Mucosa of descending colon (tissue), 3 donors: ENCODE measurements at regions not wholly inside any gene's neighbourhood (a gene's known extent, or its start where the extent isn't known, plus 50 kb on each side); places are given as distances from the start of the nearest gene placed in this dataset.

Source experiments
- ATAC-seq: fragments of 200-7000 bp; cut with Tn5 transposase; one replicate; pipeline ENCODE4 v1.9.1; 2020; ENCODE audit warnings: mild to moderate bottlenecking, moderate library complexity
- DNase-seq, 3 donors: peaks; one replicate each; pipeline ENCODE4 v3.0.0-alpha.2; 2020
- H3K36me3 ChIP-seq: fragments of 200-600 bp; one replicate; pipeline ENCODE4 v1.8.0; 2021; ENCODE audit warnings: low read depth, mild to moderate bottlenecking
- H3K4me1 ChIP-seq: fragments of 200-600 bp; one replicate; pipeline ENCODE4 v1.8.0; 2021; ENCODE audit warnings: low read depth, mild to moderate bottlenecking
- H3K4me3 ChIP-seq: fragments of 200-600 bp; one replicate; pipeline ENCODE4 v1.8.0; 2021; ENCODE audit warnings: mild to moderate bottlenecking
- H3K9me3 ChIP-seq: fragments of 200-600 bp; one replicate; pipeline ENCODE4 v1.8.0; 2021; ENCODE audit warnings: mild to moderate bottlenecking
- CTCF ChIP-seq: fragments of 200-600 bp; IDR thresholded peaks from one replicate; pipeline ENCODE4 v1.8.0; 2022; ENCODE audit warnings: antibody characterized with exemption, mild to moderate bottlenecking
- intact Hi-C, 2 donors: fragments of 100-400 bp; cut with DNase I in 1 of 2; cut with micrococcal nuclease in 1 of 2; formaldehyde crosslinking; loops; one replicate each; pipeline versions ENCODE4 v1.11.0 to v1.11.1; 2022; cut with DNase I, micrococcal nuclease
- donor health status: DM: no; HTN: no; CAD: no; lungs with moderate emphysema.
- donor health status: DM: no; HTN: no; CAD: no.
- donor health status: DM: no; HTN: yes; CAD: no.

- ATAC-seq (no peak), DNase-seq (no peak)
- intact Hi-C loops, result no loop called here
- no peaks in the 10 kb centered on the region for H3K9me3 ChIP-seq
- H3K4me1 ChIP-seq, result no peaks in the 10 kb centered on the region
- TF ChIP-seq CTCF, result no peak
- no peaks in the 10 kb centered on the region for H3K36me3 ChIP-seq
- H3K4me3 ChIP-seq, result no peak overlapping the region
Observed at GRCh38 chr2:194946826-194947225, 710.2 kb upstream of the SLC39A10 start.

GRCh38 chr2:194938066-194938465, 719.0 kb upstream of the SLC39A10 start:
- DNase-seq, result no peak
- Histone ChIP-seq H3K4me1 (no peaks in the 10 kb centered on the region), H3K4me3 (no peak overlapping the region), H3K36me3 (no peaks in the 10 kb centered on the region), H3K9me3 (no peaks in the 10 kb centered on the region)
- intact Hi-C loops, result no loop called here
- no peak for ATAC-seq
- no peak for TF ChIP-seq CTCF

- no peak for TF ChIP-seq CTCF
- no peak for DNase-seq
- no peak for ATAC-seq
- Histone ChIP-seq H3K36me3 (no peaks in the 10 kb centered on the region), H3K4me1 (no peaks in the 10 kb centered on the region), H3K4me3 (no peak overlapping the region), H3K9me3 (no peaks in the 10 kb centered on the region)
- intact Hi-C loops, result no loop called here
Observed at GRCh38 chr2:194927489-194927888, 729.5 kb upstream of the SLC39A10 start.

GRCh38 chr2:194926873-194927272, 730.2 kb upstream of the SLC39A10 start:
- Histone ChIP-seq H3K4me3 (no peak overlapping the region), H3K36me3 (no peaks in the 10 kb centered on the region), H3K4me1 (no peaks in the 10 kb centered on the region), H3K9me3 (no peaks in the 10 kb centered on the region)
- ATAC-seq (no peak), DNase-seq (no peak)
- intact Hi-C loops, result no loop called here
- TF ChIP-seq CTCF, result no peak

GRCh38 chr2:194925742-194926141, 731.3 kb upstream of the SLC39A10 start:
- Histone ChIP-seq H3K4me3 (no peak overlapping the region), H3K4me1 (no peaks in the 10 kb centered on the region), H3K9me3 (no peaks in the 10 kb centered on the region), H3K36me3 (no peaks in the 10 kb centered on the region)
- no peak for DNase-seq
- no peak for TF ChIP-seq CTCF
- no peak for ATAC-seq
- intact Hi-C loops, result no loop called here

- no peak for TF ChIP-seq CTCF
- intact Hi-C loops, result no loop called here
- ATAC-seq, result no peak
Observed at GRCh38 chr2:194917519-194917918, 739.5 kb upstream of the SLC39A10 start.

More at GRCh38 chr2:194917519-194917918, 739.5 kb upstream of the SLC39A10 start:
- Histone ChIP-seq H3K4me3 (no peak overlapping the region), H3K36me3 (no peaks in the 10 kb centered on the region), H3K4me1 (no peaks in the 10 kb centered on the region), H3K9me3 (no peaks in the 10 kb centered on the region)
- no peak for DNase-seq
